ENCODE measurements at regions not wholly inside any gene's neighbourhood (a gene's known extent, or its start where the extent isn't known, plus 50 kb on each side); places are given as distances from the start of the nearest gene placed in this dataset.

DNA sequence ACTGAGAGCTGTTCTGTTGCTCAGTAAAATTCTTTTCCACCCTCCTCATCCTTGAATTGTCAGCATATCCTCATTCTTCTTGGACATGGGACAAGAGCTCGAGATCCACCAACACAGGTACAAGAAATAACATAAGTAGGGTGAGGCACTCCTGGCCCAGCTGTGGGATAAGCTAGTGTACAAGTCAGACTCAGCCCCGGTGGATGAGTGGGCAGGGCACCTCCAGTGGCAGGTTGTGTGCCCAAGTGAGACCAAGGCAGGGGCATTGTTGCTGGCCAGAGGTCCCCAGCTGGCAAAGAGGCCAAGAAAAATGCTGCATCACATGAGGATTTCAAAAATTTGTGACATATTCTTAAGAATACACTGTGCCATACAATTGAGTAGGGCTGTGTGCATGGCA, 402.0 kb upstream of the ZWINT start:
- TF ChIP-seq EZH2phosphoT487 (IDR thresholded peaks at IDR 0.05; ENCODE audit: borderline replicate concordance): no peak
- TF ChIP-seq, protein P1, sequence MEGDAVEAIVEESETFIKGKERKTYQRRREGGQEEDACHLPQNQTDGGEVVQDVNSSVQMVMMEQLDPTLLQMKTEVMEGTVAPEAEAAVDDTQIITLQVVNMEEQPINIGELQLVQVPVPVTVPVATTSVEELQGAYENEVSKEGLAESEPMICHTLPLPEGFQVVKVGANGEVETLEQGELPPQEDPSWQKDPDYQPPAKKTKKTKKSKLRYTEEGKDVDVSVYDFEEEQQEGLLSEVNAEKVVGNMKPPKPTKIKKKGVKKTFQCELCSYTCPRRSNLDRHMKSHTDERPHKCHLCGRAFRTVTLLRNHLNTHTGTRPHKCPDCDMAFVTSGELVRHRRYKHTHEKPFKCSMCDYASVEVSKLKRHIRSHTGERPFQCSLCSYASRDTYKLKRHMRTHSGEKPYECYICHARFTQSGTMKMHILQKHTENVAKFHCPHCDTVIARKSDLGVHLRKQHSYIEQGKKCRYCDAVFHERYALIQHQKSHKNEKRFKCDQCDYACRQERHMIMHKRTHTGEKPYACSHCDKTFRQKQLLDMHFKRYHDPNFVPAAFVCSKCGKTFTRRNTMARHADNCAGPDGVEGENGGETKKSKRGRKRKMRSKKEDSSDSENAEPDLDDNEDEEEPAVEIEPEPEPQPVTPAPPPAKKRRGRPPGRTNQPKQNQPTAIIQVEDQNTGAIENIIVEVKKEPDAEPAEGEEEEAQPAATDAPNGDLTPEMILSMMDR (conservative IDR thresholded peaks at IDR 0.05; ENCODE audit: low read length): no peak
- Histone ChIP-seq H3K4me2 (ENCODE audit: low read depth, low read length, poor library complexity, severe bottlenecking) (no peak overlapping the region), H3K9me3 (ENCODE audit: insufficient read depth, low read depth, low read length) (no peaks in the 10 kb centered on the region; the same call in 1 of the 2 replicates), H3K4me3 (ENCODE audit: low read length, poor library complexity, severe bottlenecking) (no peak overlapping the region), H3F3A (ENCODE audit: low read depth) (no peaks in the 10 kb centered on the region), H3K27me3 (ENCODE audit: insufficient read depth, low read length, poor library complexity, severe bottlenecking) (no peaks in the 10 kb centered on the region), H3K4me1 (ENCODE audit: insufficient read depth, low read length, poor library complexity, severe bottlenecking) (no peaks in the 10 kb centered on the region), H3K9me2 (replicated peaks; ENCODE audit: low read depth, low read length) (no peaks in the 10 kb centered on the region), H3K9ac (ENCODE audit: low read depth, low read length, poor library complexity, severe bottlenecking) (no peak overlapping the region), H3K79me2 (ENCODE audit: insufficient read depth, low read length) (no peaks in the 10 kb centered on the region), H2AFZ (ENCODE audit: low read length) (no peak overlapping the region), H4K20me1 (ENCODE audit: insufficient read depth, low read length, poor library complexity, severe bottlenecking) (no peaks in the 10 kb centered on the region), H3K36me3 (ENCODE audit: insufficient read depth, low read length) (no peaks in the 10 kb centered on the region)

DNA sequence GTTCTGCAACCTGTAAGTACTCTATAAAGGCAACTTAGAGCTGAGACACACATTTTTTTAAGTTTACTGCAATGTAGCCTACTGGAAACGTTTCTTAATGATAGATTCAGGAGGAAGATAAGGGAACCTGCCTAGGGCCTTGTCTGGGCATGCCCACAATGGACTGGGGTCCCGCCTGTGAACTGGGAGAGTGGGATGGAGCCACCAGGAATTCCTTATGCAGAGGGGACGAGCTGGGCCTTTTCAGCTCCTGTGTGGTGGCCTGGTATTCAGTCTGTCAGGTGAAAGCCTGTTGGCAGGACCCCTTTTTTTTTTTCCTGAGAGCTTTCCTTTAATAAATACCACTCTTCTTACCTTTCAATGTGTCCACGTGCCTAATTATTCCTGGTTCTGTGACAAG, 384.4 kb upstream of the ZWINT start:
- no peaks in the 10 kb centered on the region for H3K4me1 ChIP-seq (ENCODE audit: insufficient read depth, low read length, poor library complexity, severe bottlenecking)

DNA sequence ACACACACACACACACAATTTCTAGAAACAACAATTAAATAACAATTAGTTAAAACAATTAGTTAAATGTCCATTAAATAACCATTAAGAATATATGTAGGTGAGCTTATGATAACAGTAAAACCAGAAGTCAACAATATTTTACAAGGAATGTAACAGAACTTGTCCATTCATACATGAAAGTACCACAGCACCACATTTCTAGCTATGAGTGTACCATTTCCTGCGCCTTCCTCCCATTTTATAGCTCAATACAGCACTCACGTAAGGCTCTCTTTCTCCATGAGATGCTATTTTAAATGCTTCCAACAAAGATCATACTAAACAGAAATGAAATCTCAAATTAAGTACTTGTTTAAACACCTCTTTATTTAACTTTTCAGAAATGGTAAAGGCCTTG, 367.3 kb upstream of the ZWINT start:
- no peak overlapping the region for H2AFZ ChIP-seq (ENCODE audit: low read length)
- H3K79me2 ChIP-seq (ENCODE audit: insufficient read depth, low read length): no peaks in the 10 kb centered on the region
- H3K4me1 ChIP-seq (ENCODE audit: insufficient read depth, low read length, poor library complexity, severe bottlenecking): no peaks in the 10 kb centered on the region
- TF ChIP-seq, protein P1 (conservative IDR thresholded peaks at IDR 0.05; ENCODE audit: low read length): no peak
- no peak for TF ChIP-seq EZH2phosphoT487 (IDR thresholded peaks at IDR 0.05; ENCODE audit: borderline replicate concordance)
- no peak overlapping the region for H3K9ac ChIP-seq (ENCODE audit: low read depth, low read length, poor library complexity, severe bottlenecking)
- H3K4me2 ChIP-seq (ENCODE audit: low read depth, low read length, poor library complexity, severe bottlenecking): no peak overlapping the region
- H4K20me1 ChIP-seq (ENCODE audit: insufficient read depth, low read length, poor library complexity, severe bottlenecking): no peaks in the 10 kb centered on the region
- no peaks in the 10 kb centered on the region for H3F3A ChIP-seq (ENCODE audit: low read depth)
- no peaks in the 10 kb centered on the region for H3K27me3 ChIP-seq (ENCODE audit: insufficient read depth, low read length, poor library complexity, severe bottlenecking)
- H3K4me3 ChIP-seq (ENCODE audit: low read length, poor library complexity, severe bottlenecking): no peak overlapping the region
- H3K9me2 ChIP-seq (replicated peaks; ENCODE audit: low read depth, low read length): no peaks in the 10 kb centered on the region
- H3K36me3 ChIP-seq (ENCODE audit: insufficient read depth, low read length): no peaks in the 10 kb centered on the region
- no peaks in the 10 kb centered on the region for H3K9me3 ChIP-seq (ENCODE audit: insufficient read depth, low read depth, low read length)

More for the DNA sequence above, 384.4 kb upstream of the ZWINT start:
- H3K4me3 ChIP-seq (ENCODE audit: low read length, poor library complexity, severe bottlenecking): no peak overlapping the region
- H4K20me1 ChIP-seq (ENCODE audit: insufficient read depth, low read length, poor library complexity, severe bottlenecking): no peaks in the 10 kb centered on the region
- H3F3A ChIP-seq (ENCODE audit: low read depth): no peaks in the 10 kb centered on the region
- no peaks in the 10 kb centered on the region for H3K27me3 ChIP-seq (ENCODE audit: insufficient read depth, low read length, poor library complexity, severe bottlenecking)
- H3K9me2 ChIP-seq (replicated peaks; ENCODE audit: low read depth, low read length): no peaks in the 10 kb centered on the region
- no peak overlapping the region for H3K9ac ChIP-seq (ENCODE audit: low read depth, low read length, poor library complexity, severe bottlenecking)
- no peaks in the 10 kb centered on the region for H3K79me2 ChIP-seq (ENCODE audit: insufficient read depth, low read length)
- no peak for TF ChIP-seq EZH2phosphoT487 (IDR thresholded peaks at IDR 0.05; ENCODE audit: borderline replicate concordance)
- TF ChIP-seq, protein P1 (conservative IDR thresholded peaks at IDR 0.05; ENCODE audit: low read length): no peak
- H3K4me2 ChIP-seq (ENCODE audit: low read depth, low read length, poor library complexity, severe bottlenecking): no peak overlapping the region
- H3K36me3 ChIP-seq (ENCODE audit: insufficient read depth, low read length): no peaks in the 10 kb centered on the region
- H3K9me3 ChIP-seq (ENCODE audit: insufficient read depth, low read depth, low read length): no peaks in the 10 kb centered on the region
- no peak overlapping the region for H2AFZ ChIP-seq (ENCODE audit: low read length)
